ENCODE measurements at regions not wholly inside any gene's neighbourhood (a gene's known extent, or its start where the extent isn't known, plus 50 kb on each side); places are given as distances from the start of the nearest gene placed in this dataset.

GRCh38 chr6:19501737-19502245, 335.4 kb upstream of the ID4 start:
- H3K9me3 ChIP-seq (ENCODE audit: insufficient read depth, low read length): peaks cover 8% of the 10 kb centered on the region; the same call in 1 of the 2 replicates
- no peaks in the 10 kb centered on the region for H3K9me2 ChIP-seq (replicated peaks; ENCODE audit: insufficient read depth, low read length)
- no peak overlapping the region for H2AFZ ChIP-seq (ENCODE audit: low read depth, low read length, severe bottlenecking)
- no peak overlapping the region for H3K27ac ChIP-seq (ENCODE audit: low read depth, low read length)
- H3K79me2 ChIP-seq (ENCODE audit: insufficient read depth, low read length): no peaks in the 10 kb centered on the region
- H3F3A ChIP-seq (ENCODE audit: insufficient read depth): no peaks in the 10 kb centered on the region
- no peak overlapping the region for H3K4me2 ChIP-seq (ENCODE audit: low read depth, low read length, poor library complexity, severe bottlenecking)
- TF ChIP-seq EZH2phosphoT487 (conservative IDR thresholded peaks at IDR 0.05; ENCODE audit: low read length): no peak
- TF ChIP-seq CTCF (IDR thresholded peaks at IDR 0.05; ENCODE audit: insufficient read depth, low read length, poor library complexity, severe bottlenecking): no peak
- 0 out of 2 replicates have a peak, but pooled peaks cover 3% of the 10 kb centered on the region for H4K20me1 ChIP-seq (ENCODE audit: low read depth, low read length)
- H3K36me3 ChIP-seq (ENCODE audit: low read length): peaks cover 2% of the 10 kb centered on the region; the same call in 1 of the 2 replicates
- no peak overlapping the region for H3K9ac ChIP-seq (ENCODE audit: low read length)
- no peak overlapping the region for H3K4me3 ChIP-seq (ENCODE audit: insufficient read depth, low read length, poor library complexity, severe bottlenecking)
- H3K27me3 ChIP-seq (ENCODE audit: low read length): no peaks in the 10 kb centered on the region

- Histone ChIP-seq H2AFZ (ENCODE audit: low read depth, low read length, severe bottlenecking) (no peak overlapping the region), H3K4me3 (ENCODE audit: insufficient read depth, low read length, poor library complexity, severe bottlenecking) (no peak overlapping the region), H3K79me2 (ENCODE audit: insufficient read depth, low read length) (no peaks in the 10 kb centered on the region), H3K4me2 (ENCODE audit: low read depth, low read length, poor library complexity, severe bottlenecking) (no peak overlapping the region), H3K9me2 (replicated peaks; ENCODE audit: insufficient read depth, low read length) (no peaks in the 10 kb centered on the region), H3K9ac (ENCODE audit: low read length) (no peak overlapping the region), H3K27ac (ENCODE audit: low read depth, low read length) (no peak overlapping the region), H3K9me3 (ENCODE audit: insufficient read depth, low read length) (peaks cover 10% of the 10 kb centered on the region; the same call in 1 of the 2 replicates), H3F3A (ENCODE audit: insufficient read depth) (no peaks in the 10 kb centered on the region), H3K27me3 (ENCODE audit: low read length) (no peaks in the 10 kb centered on the region), H4K20me1 (ENCODE audit: low read depth, low read length) (0 out of 2 replicates have a peak, but pooled peaks cover 3% of the 10 kb centered on the region), H3K36me3 (ENCODE audit: low read length) (peaks cover 2% of the 10 kb centered on the region; the same call in 1 of the 2 replicates)
- no peak for TF ChIP-seq EZH2phosphoT487 (conservative IDR thresholded peaks at IDR 0.05; ENCODE audit: low read length)
- TF ChIP-seq CTCF (IDR thresholded peaks at IDR 0.05; ENCODE audit: insufficient read depth, low read length, poor library complexity, severe bottlenecking): no peak
Measured at GRCh38 chr6:19502301-19502700, 334.9 kb upstream of the ID4 start.

GRCh38 chr6:19515939-19516338, 321.2 kb upstream of the ID4 start:
- TF ChIP-seq EZH2phosphoT487 (conservative IDR thresholded peaks at IDR 0.05; ENCODE audit: low read length) (no peak), CTCF (IDR thresholded peaks at IDR 0.05; ENCODE audit: insufficient read depth, low read length, poor library complexity, severe bottlenecking) (no peak)
- Histone ChIP-seq H2AFZ (ENCODE audit: low read depth, low read length, severe bottlenecking) (no peak overlapping the region), H4K20me1 (ENCODE audit: low read depth, low read length) (no peaks in the 10 kb centered on the region), H3K27me3 (ENCODE audit: low read length) (no peaks in the 10 kb centered on the region), H3K36me3 (ENCODE audit: low read length) (0 out of 2 replicates have a peak, but pooled peaks cover 4% of the 10 kb centered on the region), H3K79me2 (ENCODE audit: insufficient read depth, low read length) (no peaks in the 10 kb centered on the region), H3K27ac (ENCODE audit: low read depth, low read length) (no peak overlapping the region), H3K9me2 (replicated peaks; ENCODE audit: insufficient read depth, low read length) (no peaks in the 10 kb centered on the region), H3K9me3 (ENCODE audit: insufficient read depth, low read length) (peaks cover 31% of the 10 kb centered on the region; the same call in 1 of the 2 replicates), H3F3A (ENCODE audit: insufficient read depth) (no peaks in the 10 kb centered on the region), H3K9ac (ENCODE audit: low read length) (no peak overlapping the region), H3K4me2 (ENCODE audit: low read depth, low read length, poor library complexity, severe bottlenecking) (no peak overlapping the region), H3K4me3 (ENCODE audit: insufficient read depth, low read length, poor library complexity, severe bottlenecking) (no peak overlapping the region)
